Suppressor macrophage treated with lipopolysaccharide for 4 hours (primary cell): ENCODE measurements at regions not wholly inside any gene's neighbourhood (a gene's known extent, or its start where the extent isn't known, plus 50 kb on each side); places are given as distances from the start of the nearest gene placed in this dataset.
A peak's percentile ranks its signal among the peaks of the same experiment; 100 is the strongest.
"Not testable (repeated sequence)": the region's sequence is repeated elsewhere in the genome, so short reads cannot be mapped to it uniquely, and the experiment has no call there.

Experiments used
- DNase-seq: peaks from one replicate; pipeline ENCODE4 v3.0.0-alpha.2; 2020

- DNase-seq: no peak
Observed at GRCh38 chr11:119586181-119586580, 142.8 kb downstream of the NECTIN1 start.

- no peak for DNase-seq
Observed at GRCh38 chr11:119585043-119585781, 143.8 kb downstream of the NECTIN1 start.

- DNase-seq: peak; percentile 37
Observed at GRCh38 chr11:119584193-119585042, 144.6 kb downstream of the NECTIN1 start.

GRCh38 chr11:119583585-119583984 lies 145.4 kb downstream of the NECTIN1 start:
- DNase-seq: no peak

GRCh38 chr11:119581396-119581795 lies 147.6 kb downstream of the NECTIN1 start:
- DNase-seq: not testable (repeated sequence)

GRCh38 chr11:119580751-119581150 lies 148.2 kb downstream of the NECTIN1 start:
- no peak for DNase-seq

GRCh38 chr11:119580081-119580480 lies 148.9 kb downstream of the NECTIN1 start:
- DNase-seq: peak; percentile 33

- DNase-seq: no peak
Observed at GRCh38 chr11:119578521-119579191, 150.3 kb downstream of the NECTIN1 start.

- peak; percentile 56 for DNase-seq
Observed at GRCh38 chr11:119573858-119574257, 150.9 kb upstream of the THY1 start.

- DNase-seq: no peak
Observed at GRCh38 chr11:119572481-119573424, 149.8 kb upstream of the THY1 start.

- peak; percentile 46 for DNase-seq
Observed at GRCh38 chr11:119571311-119571710, 148.3 kb upstream of the THY1 start.

GRCh38 chr11:119567688-119568582 lies 145.0 kb upstream of the THY1 start:
- DNase-seq: peak; percentile 27

- no peak for DNase-seq
Observed at GRCh38 chr11:119566319-119566718, 143.3 kb upstream of the THY1 start.

- not testable (repeated sequence) for DNase-seq
Observed at GRCh38 chr11:119565693-119566092, 142.7 kb upstream of the THY1 start.

GRCh38 chr11:119560961-119561360 lies 138.0 kb upstream of the THY1 start:
- DNase-seq: no peak

GRCh38 chr11:119560291-119560690 lies 137.3 kb upstream of the THY1 start:
- no peak for DNase-seq

GRCh38 chr11:119552106-119552485 lies 129.1 kb upstream of the THY1 start:
- DNase-seq: no peak

GRCh38 chr11:119551420-119552105 lies 128.6 kb upstream of the THY1 start:
- DNase-seq: no peak

GRCh38 chr11:119550053-119550752 lies 127.2 kb upstream of the THY1 start:
- peak; percentile 23 for DNase-seq

- DNase-seq: no peak
Observed at GRCh38 chr11:119547511-119547910, 124.5 kb upstream of the THY1 start.
